IMR-90 (cell line): ENCODE measurements at regions not wholly inside any gene's neighbourhood (a gene's known extent, or its start where the extent isn't known, plus 50 kb on each side); places are given as distances from the start of the nearest gene placed in this dataset.

ENCODE experiments used
- CEBPB ChIP-seq: IDR thresholded peaks from 2 replicates; pipeline ENCODE4 v1.6.1; 2012; ENCODE audit warnings: low read depth, low read length, improper control_type of control experiment
- CTCF ChIP-seq: conservative IDR thresholded peaks from 2 replicates; pipeline ENCODE4 v1.5.1; 2012; ENCODE audit warnings: mild to moderate bottlenecking, low read depth, low read length, improper control_type of control experiment
- ELK1 ChIP-seq: fragments of 150-350 bp; IDR thresholded peaks from 2 replicates; pipeline ENCODE4 v1.6.1; 2016; ENCODE audit warnings: low read depth, mild to moderate bottlenecking, low read length, moderate library complexity, borderline replicate concordance
- FOS ChIP-seq: fragments of 150-350 bp; IDR thresholded peaks from 2 replicates; pipeline ENCODE4 v1.6.1; 2016; ENCODE audit warnings: low read depth, low read length
- NFE2L2 ChIP-seq: fragments of 150-350 bp; IDR thresholded peaks from 2 replicates; pipeline ENCODE4 v1.6.1; 2016; ENCODE audit warnings: low read depth, mild to moderate bottlenecking, low read length
- POLR2A ChIP-seq: IDR thresholded peaks from 2 replicates; pipeline ENCODE4 v1.6.1; 2012; ENCODE audit warnings: mild to moderate bottlenecking, low read depth, low read length
- RFX5 ChIP-seq: IDR thresholded peaks from 2 replicates; pipeline ENCODE4 v1.8.0; 2012; ENCODE audit warnings: low read depth, mild to moderate bottlenecking, low read length, moderate library complexity

GRCh38 chr13:75038393-75039113, 443.4 kb downstream of the TBC1D4 start:
- no peak for TF ChIP-seq CTCF
- no peak for TF ChIP-seq POLR2A
- no peak for TF ChIP-seq RFX5
- TF ChIP-seq CEBPB = no peak
- no peak for TF ChIP-seq ELK1
- TF ChIP-seq NFE2L2 = no peak
- no peak for TF ChIP-seq FOS
